A673 (cell line): ENCODE measurements at regions not wholly inside any gene's neighbourhood (a gene's known extent, or its start where the extent isn't known, plus 50 kb on each side); places are given as distances from the start of the nearest gene placed in this dataset.

ENCODE experiments used
- CTCF ChIP-seq: fragments of 300-800, 200-600 bp; sonication (generic); conservative IDR thresholded peaks from 2 replicates; pipeline ENCODE4 v1.5.1; 2017; ENCODE audit warnings: low read depth, mild to moderate bottlenecking, antibody characterized with exemption, low read length, moderate library complexity, mixed read lengths
- EZH2 ChIP-seq: fragments of 200-600 bp; sonication (generic); IDR thresholded peaks from 2 replicates; pipeline ENCODE4 v1.6.1; 2017; ENCODE audit warnings: borderline replicate concordance, low read depth, mild to moderate bottlenecking, mixed read lengths, antibody characterized with exemption, low read length; ENCODE audit not compliant: poor library complexity, severe bottlenecking

GRCh38 chr2:238615187-238615586 is 188.5 kb downstream of the ASB1 start:
- TF ChIP-seq CTCF (no peak), EZH2 (no peak)
